ENCODE measurements at regions not wholly inside any gene's neighbourhood (a gene's known extent, or its start where the extent isn't known, plus 50 kb on each side); places are given as distances from the start of the nearest gene placed in this dataset.

DNA sequence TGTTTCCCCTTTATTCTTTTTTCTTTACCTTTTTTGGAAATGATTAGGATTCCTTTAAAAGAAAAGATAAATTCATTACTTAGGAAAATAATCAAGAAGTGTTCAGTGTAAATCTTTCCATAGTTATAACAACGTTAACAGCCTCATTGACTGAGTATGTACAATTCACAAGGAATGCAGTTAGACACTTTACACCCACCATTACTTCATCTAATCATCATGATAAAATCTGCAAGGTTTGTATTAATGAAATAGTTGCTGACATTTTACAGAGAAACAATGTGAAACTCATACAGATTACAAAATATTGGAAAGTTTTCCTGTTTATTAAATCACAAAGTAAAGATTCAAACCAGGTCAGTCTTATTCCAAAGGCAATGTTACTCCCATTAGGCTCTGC lies 59.3 kb upstream of the NEGR1 start:
- FAIRE-seq: no peak
- no peak for DNase-seq (ENCODE audit: low spot score)

DNA sequence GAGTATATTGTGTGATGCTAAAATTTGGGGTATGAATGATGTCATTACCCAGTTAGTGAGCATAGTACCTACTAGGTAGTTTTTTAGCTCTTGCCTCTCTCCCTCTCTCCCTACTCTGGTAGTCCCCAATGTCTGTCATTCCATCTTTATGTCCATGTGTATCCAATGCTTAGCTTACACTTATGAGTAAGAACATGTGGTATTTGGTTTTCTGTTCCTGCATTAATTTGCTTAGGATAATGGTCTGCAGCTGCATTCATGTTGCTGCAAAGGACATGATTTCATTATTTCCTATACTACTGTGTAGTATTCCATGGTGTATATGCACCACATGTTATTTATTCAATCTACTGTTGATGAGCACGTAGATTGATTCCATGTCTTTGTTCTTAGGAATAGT lies 54.4 kb upstream of the NEGR1 start:
- DNase-seq (ENCODE audit: low spot score) (no peak), FAIRE-seq (no peak)
